Fibroblast of villous mesenchyme (primary cell): ENCODE measurements at regions not wholly inside any gene's neighbourhood (a gene's known extent, or its start where the extent isn't known, plus 50 kb on each side); places are given as distances from the start of the nearest gene placed in this dataset.

ENCODE experiments used
- DNase-seq: peaks from one replicate; pipeline ENCODE4 v3.0.0-alpha.2; 2010; ENCODE audit warnings: low read depth
- H3K4me3 ChIP-seq: 2 replicates; pipeline ENCODE4 v1.5.1; 2011; ENCODE audit warnings: low read depth, mild to moderate bottlenecking, low read length
- TF ChIP-seq, protein P1 (sequence below): IDR thresholded peaks from 2 replicates; pipeline ENCODE4 v1.5.1; 2012; ENCODE audit warnings: low read depth, mild to moderate bottlenecking, low read length; ENCODE audit not compliant: insufficient read depth

DNA sequence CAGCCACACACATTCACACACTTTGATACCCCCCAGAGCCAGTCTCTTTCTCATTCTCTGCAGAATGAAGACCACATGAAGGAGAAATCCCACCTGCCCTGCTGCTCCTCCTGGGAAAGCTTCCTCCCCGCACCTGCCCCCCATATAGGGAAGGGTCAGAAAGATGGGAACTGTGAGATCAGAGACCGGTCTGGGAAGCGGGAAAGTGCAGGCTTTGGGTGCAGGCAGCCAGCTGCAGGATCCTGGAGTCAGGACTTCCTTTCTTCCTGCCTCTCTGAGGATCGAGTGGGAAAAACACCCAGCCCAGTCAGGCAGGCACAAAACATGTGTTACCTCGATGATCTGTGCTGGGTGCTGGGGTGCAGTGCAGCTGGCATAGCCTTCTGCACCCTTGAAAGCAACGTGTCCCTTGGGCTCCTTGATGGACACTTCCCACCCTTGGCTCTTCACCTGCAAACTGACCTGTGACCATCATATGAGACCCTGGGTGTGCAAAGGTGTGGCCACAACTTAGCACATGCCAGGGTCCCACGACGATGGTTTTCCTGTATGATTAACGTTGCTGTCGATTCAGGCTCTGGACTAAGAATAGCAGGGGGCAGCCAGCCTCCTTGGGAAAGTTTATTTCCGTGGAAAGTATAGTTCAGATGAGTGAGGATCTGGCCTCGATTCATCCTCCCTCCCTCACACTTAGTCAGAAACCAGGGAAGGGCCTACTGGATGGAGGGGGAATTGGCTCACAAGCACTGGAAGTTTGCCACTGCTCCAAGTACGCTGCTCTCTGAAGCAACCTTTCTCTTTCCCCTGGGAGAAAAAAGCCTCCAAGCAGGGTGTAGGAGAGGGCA, 105.4 kb upstream of the MED13L start:
- TF ChIP-seq, protein P1, sequence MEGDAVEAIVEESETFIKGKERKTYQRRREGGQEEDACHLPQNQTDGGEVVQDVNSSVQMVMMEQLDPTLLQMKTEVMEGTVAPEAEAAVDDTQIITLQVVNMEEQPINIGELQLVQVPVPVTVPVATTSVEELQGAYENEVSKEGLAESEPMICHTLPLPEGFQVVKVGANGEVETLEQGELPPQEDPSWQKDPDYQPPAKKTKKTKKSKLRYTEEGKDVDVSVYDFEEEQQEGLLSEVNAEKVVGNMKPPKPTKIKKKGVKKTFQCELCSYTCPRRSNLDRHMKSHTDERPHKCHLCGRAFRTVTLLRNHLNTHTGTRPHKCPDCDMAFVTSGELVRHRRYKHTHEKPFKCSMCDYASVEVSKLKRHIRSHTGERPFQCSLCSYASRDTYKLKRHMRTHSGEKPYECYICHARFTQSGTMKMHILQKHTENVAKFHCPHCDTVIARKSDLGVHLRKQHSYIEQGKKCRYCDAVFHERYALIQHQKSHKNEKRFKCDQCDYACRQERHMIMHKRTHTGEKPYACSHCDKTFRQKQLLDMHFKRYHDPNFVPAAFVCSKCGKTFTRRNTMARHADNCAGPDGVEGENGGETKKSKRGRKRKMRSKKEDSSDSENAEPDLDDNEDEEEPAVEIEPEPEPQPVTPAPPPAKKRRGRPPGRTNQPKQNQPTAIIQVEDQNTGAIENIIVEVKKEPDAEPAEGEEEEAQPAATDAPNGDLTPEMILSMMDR, result no peak
- peak; percentile 94 for DNase-seq
- H3K4me3 ChIP-seq, result no peak overlapping the region

DNA sequence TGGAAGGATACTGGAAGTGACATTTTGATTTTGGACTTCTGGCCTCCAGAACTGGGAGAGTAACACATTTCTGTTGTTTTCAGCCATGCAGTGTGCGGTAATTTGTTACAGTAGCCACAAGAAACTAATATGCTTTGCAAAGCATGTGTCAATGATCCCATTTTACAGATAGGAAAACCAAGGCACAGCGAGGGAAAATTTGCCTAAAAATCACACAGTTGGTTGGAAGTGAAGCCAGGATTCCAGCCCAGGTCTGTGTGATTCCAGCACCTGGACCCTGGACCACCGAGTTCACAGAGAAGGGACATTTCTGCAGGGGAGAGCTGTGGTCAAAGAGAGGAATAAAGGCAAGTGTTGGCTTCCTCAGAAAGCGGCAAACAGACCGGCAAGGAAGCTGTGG, 106.7 kb upstream of the MED13L start:
- no peak for DNase-seq
- H3K4me3 ChIP-seq, result no peak overlapping the region
- TF ChIP-seq, protein P1, result no peak

DNA sequence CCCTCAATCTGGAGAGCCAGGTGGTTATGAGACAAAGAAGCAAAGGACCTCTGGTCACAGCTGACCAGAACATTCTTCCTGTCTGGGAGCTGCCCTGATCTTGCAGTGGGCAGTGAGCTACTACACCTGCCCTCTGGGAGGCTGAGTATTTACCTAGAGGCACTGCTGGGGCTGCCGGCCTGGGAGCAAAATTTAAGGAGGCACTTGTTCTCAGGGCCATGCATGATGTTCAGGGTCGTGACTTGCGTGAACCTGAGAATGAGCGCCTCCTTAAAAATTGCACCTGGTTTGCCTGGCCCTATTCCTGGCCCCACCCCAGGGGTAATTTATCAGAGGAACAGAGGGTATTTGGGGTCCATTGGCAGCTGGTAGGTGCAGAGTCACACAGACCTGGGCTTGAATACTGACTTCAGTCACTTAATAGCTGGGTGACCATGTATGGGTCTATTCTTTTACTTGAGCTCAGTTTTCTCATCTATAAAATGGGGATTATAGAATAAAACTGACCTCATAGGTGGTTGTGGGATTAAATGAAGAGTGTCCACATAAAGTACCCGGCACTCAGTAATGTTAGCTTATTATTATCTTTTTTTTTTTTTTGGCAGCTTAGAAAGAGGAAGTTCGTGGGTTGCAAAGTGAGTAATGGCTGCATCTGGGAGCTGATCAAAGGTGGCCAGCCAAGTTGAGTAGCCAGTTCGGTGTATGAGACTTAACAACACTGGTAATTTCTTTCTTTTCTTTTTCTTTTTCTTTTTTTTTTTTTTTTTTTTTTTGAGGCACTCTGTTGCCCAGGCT, 107.4 kb upstream of the MED13L start:
- DNase-seq, result no peak
- TF ChIP-seq, protein P1, result no peak

DNA sequence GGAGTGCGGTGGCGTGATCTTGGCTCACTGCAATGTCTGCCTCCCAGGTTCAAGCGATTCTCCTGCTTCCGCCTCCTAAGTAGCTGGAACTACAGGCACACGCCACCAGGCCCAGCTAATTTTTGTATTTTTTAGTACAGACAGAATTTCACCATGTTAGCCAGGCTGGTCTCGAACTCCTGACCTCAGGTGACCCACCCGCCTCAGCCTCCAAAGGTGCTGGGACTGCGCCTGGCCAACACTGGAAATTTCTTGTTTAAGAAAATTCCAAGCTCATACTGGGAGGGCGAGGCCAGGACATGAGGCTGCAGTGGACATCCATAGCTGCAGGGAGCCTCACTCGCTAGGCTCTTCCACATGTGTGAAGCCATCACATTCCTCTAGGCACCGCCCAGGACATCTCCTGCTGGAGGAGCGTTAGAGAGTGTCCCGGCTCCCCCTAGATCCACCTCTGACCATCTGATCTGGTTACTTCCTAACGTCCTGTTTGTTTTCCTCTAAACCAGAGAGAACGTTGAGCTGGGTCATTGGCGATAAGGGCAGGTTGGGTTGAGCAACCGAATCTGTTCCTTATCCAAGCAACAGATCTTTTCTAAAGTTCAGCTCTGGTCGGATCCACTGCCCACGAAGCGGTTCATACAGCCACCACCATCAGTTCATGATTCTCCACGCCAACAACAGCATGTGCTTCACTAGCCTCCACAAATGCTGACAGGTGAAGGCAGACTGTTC, 108.2 kb upstream of the MED13L start:
- TF ChIP-seq, protein P1, result no peak
- no peak overlapping the region for H3K4me3 ChIP-seq
- DNase-seq, result no peak

More for the DNA sequence above, 107.4 kb upstream of the MED13L start:
- no peak overlapping the region for H3K4me3 ChIP-seq

DNA sequence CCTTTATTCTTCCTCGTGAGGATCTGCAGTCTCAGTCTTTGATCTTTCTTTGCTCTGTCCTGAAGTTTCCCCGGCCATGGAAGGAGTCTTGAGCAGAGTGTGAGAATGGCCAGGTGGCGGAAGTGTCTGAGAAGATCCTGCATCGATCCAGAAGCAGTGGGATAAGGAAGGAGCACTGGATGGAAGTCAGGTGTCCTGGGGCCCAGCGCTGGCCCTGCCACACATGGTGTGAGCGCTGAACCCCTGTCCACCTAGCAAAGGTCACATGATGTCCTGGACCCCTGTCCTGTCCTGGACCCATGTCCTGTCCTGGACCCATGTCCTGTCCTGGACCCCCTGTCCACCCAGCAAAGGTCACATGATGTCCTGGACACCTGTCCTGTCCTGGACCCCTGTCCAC, 111.8 kb upstream of the MED13L start:
- H3K4me3 ChIP-seq, result no peak overlapping the region
- no peak for DNase-seq
- TF ChIP-seq, protein P1, result no peak

DNA sequence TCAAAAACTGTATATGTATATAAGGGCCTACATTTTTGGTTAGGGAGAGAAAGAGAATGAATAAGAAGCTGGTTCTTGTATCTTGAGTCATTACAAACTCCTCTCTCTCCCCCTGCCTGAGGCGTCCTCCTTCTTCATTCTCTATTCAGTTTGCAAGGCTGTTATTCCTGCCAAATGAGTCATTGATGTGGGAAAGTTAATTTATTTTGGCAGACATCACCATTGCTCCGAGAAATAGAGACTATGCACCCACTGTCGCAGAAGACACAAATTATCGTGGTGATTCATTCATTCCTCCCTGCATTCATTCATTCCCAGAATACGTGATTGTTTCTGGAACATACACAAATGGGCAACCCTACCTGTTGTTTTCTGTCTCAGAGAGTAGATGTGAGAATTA, 112.5 kb upstream of the MED13L start:
- H3K4me3 ChIP-seq, result no peak overlapping the region
- TF ChIP-seq, protein P1, result no peak
- peak; percentile 89 for DNase-seq
